IMR-90 (cell line): ENCODE measurements at regions not wholly inside any gene's neighbourhood (a gene's known extent, or its start where the extent isn't known, plus 50 kb on each side); places are given as distances from the start of the nearest gene placed in this dataset.

Experiments used
- ATAC-seq: fragments of 200-7000 bp; cut with Tn5 transposase; 2 replicates; pipeline ENCODE4 v1.9.1; 2020; ENCODE audit warnings: low read depth, mild to moderate bottlenecking, moderate library complexity
- BruUV-seq: library from RNA; stranded (reverse); fragments of 400-500 nt; replicated peaks from 2 replicates; lab custom pipeline; 2021; lab: Mats Ljungman, UMichigan
- CTCF ChIA-PET: fragments of 300-600 bp; formaldehyde crosslinking; extraction: SDS; loops from one replicate; lab custom pipeline; 2021; ENCODE audit warnings: antibody characterized with exemption; lab: Yijun Ruan, JAX
- POLR2A ChIA-PET: fragments of 300-600 bp; sonication (Branson Sonifier 250); formaldehyde crosslinking; loops from one replicate; lab custom pipeline; 2022; ENCODE audit warnings: antibody characterized with exemption; ENCODE audit not compliant: unreplicated experiment; lab: Charles Lee
- DNase-seq: peaks from one replicate; pipeline ENCODE4 v3.0.0; 2013
- H2AFZ ChIP-seq: replicated peaks from 2 replicates; pipeline ENCODE3; 2013; ENCODE audit warnings: low read length, mild to moderate bottlenecking; ENCODE audit not compliant: poor library complexity
- H2AK5ac ChIP-seq: 2 replicates; pipeline ENCODE4 v1.6.1; 2013; ENCODE audit warnings: low read depth, low read length, inconsistent platforms
- H2AK9ac ChIP-seq: replicated peaks from 2 replicates; pipeline ENCODE3; 2013; ENCODE audit warnings: mild to moderate bottlenecking, low read depth, low read length, moderate library complexity; ENCODE audit not compliant: poor library complexity
- H2BK120ac ChIP-seq: 2 replicates; pipeline ENCODE4 v1.6.1; 2013; ENCODE audit warnings: low read depth, low read length, inconsistent platforms
- H2BK15ac ChIP-seq: 3 replicates; pipeline ENCODE4 v1.6.1; 2013; ENCODE audit warnings: low read depth, low read length, inconsistent platforms
- H2BK20ac ChIP-seq: 2 replicates; pipeline ENCODE4 v1.6.1; 2013; ENCODE audit warnings: low read depth, mild to moderate bottlenecking, inconsistent platforms, low read length, moderate library complexity
- H2BK5ac ChIP-seq: 2 replicates; pipeline ENCODE4 v1.6.1; 2013; ENCODE audit warnings: mild to moderate bottlenecking, low read depth, low read length, inconsistent platforms; ENCODE audit not compliant: poor library complexity, severe bottlenecking
- H3K14ac ChIP-seq: replicated peaks from 2 replicates; pipeline ENCODE4 v1.6.1; 2013; ENCODE audit warnings: low read depth, low read length, inconsistent platforms
- H3K18ac ChIP-seq: 2 replicates; pipeline ENCODE4 v1.6.1; 2013; ENCODE audit warnings: low read depth, low read length, control low read depth
- H3K23ac ChIP-seq: 2 replicates; pipeline ENCODE4 v1.6.1; 2013; ENCODE audit warnings: low read depth, low read length, inconsistent platforms
- H3K27ac ChIP-seq: 2 replicates; pipeline ENCODE4 v1.5.1; 2013; ENCODE audit warnings: mild to moderate bottlenecking, control low read depth, low read length; ENCODE audit not compliant: insufficient read depth
- H3K27me3 ChIP-seq: 2 replicates; pipeline ENCODE4 v1.6.1; 2013; ENCODE audit warnings: low read length; ENCODE audit not compliant: control insufficient read depth, insufficient read depth
- H3K36me3 ChIP-seq: 2 replicates; pipeline ENCODE4 v1.6.1; 2013; ENCODE audit warnings: low read length, mixed read lengths; ENCODE audit not compliant: control insufficient read depth, insufficient read depth
- H3K4ac ChIP-seq: 2 replicates; pipeline ENCODE4 v1.6.1; 2013; ENCODE audit warnings: low read depth, low read length, inconsistent platforms
- H3K4me1 ChIP-seq: 2 replicates; pipeline ENCODE4 v1.6.1; 2013; ENCODE audit warnings: low read length, mixed read lengths; ENCODE audit not compliant: control insufficient read depth, insufficient read depth
- H3K4me2 ChIP-seq: 2 replicates; pipeline ENCODE4 v1.6.1; 2013; ENCODE audit warnings: low read depth, mild to moderate bottlenecking, control low read depth, low read length, moderate library complexity
- H3K4me3 ChIP-seq: 2 replicates; pipeline ENCODE4 v1.5.1; 2013; ENCODE audit warnings: low read depth, mild to moderate bottlenecking, control low read depth, low read length, moderate library complexity; ENCODE audit not compliant: insufficient read depth
- H3K56ac ChIP-seq: 2 replicates; pipeline ENCODE4 v1.6.1; 2013; ENCODE audit warnings: low read length, inconsistent platforms; ENCODE audit not compliant: insufficient read depth; ENCODE audit errors: extremely low read depth
- H3K79me1 ChIP-seq, 2 experiments: 2 replicates each; pipeline ENCODE4 v1.6.1; 2013; ENCODE audit warnings: low read length in 2 of 2, inconsistent platforms in 1 of 2, low read depth in 1 of 2
- H3K9ac ChIP-seq: 2 replicates; pipeline ENCODE4 v1.6.1; 2013; ENCODE audit warnings: low read depth, low read length, control low read depth
- H3K9me1 ChIP-seq: 2 replicates; pipeline ENCODE4 v1.6.1; 2013; ENCODE audit warnings: low read length, inconsistent platforms; ENCODE audit not compliant: insufficient read depth
- H3K9me3 ChIP-seq: 2 replicates; pipeline ENCODE4 v1.6.1; 2013; ENCODE audit warnings: low read length; ENCODE audit not compliant: control insufficient read depth, insufficient read depth
- H4K20me1 ChIP-seq: 2 replicates; pipeline ENCODE4 v1.6.1; 2013; ENCODE audit warnings: low read length, inconsistent platforms; ENCODE audit not compliant: insufficient read depth
- H4K5ac ChIP-seq: 2 replicates; pipeline ENCODE4 v1.6.1; 2013; ENCODE audit warnings: mild to moderate bottlenecking, low read depth, low read length, control low read depth
- H4K8ac ChIP-seq, 2 experiments: 2 replicates each; pipeline ENCODE4 v1.6.1; 2013; ENCODE audit warnings: low read depth in 2 of 2, low read length in 2 of 2, control low read depth in 1 of 2, inconsistent platforms in 1 of 2
- H4K91ac ChIP-seq: 2 replicates; pipeline ENCODE4 v1.6.1; 2013; ENCODE audit warnings: low read depth, low read length, inconsistent platforms; ENCODE audit not compliant: insufficient read depth
- BHLHE40 ChIP-seq: fragments of 150-350 bp; IDR thresholded peaks from 2 replicates; pipeline ENCODE4 v1.6.1; 2016; ENCODE audit warnings: mild to moderate bottlenecking, low read depth, low read length
- CEBPB ChIP-seq: IDR thresholded peaks from 2 replicates; pipeline ENCODE4 v1.6.1; 2012; ENCODE audit warnings: low read depth, low read length, improper control_type of control experiment
- CHD1 ChIP-seq: IDR thresholded peaks from 2 replicates; pipeline ENCODE4 v1.6.1; 2012; ENCODE audit warnings: low read depth, low read length, improper control_type of control experiment
- ELK1 ChIP-seq: fragments of 150-350 bp; IDR thresholded peaks from 2 replicates; pipeline ENCODE4 v1.6.1; 2016; ENCODE audit warnings: low read depth, mild to moderate bottlenecking, low read length, moderate library complexity, borderline replicate concordance
- FOS ChIP-seq: fragments of 150-350 bp; IDR thresholded peaks from 2 replicates; pipeline ENCODE4 v1.6.1; 2016; ENCODE audit warnings: low read depth, low read length
- MAFK ChIP-seq: IDR thresholded peaks from 2 replicates; pipeline ENCODE4 v1.6.1; 2012; ENCODE audit warnings: low read depth, low read length, improper control_type of control experiment
- MAZ ChIP-seq: IDR thresholded peaks from 2 replicates; pipeline ENCODE4 v1.6.1; 2012; ENCODE audit warnings: low read depth, mild to moderate bottlenecking, low read length, improper control_type of control experiment, moderate library complexity, borderline replicate concordance
- MXI1 ChIP-seq: IDR thresholded peaks from 2 replicates; pipeline ENCODE4 v1.6.1; 2012; ENCODE audit warnings: low read depth, mild to moderate bottlenecking, low read length, moderate library complexity, borderline replicate concordance
- NFE2L2 ChIP-seq: fragments of 150-350 bp; IDR thresholded peaks from 2 replicates; pipeline ENCODE4 v1.6.1; 2016; ENCODE audit warnings: low read depth, mild to moderate bottlenecking, low read length
- POLR2A ChIP-seq: IDR thresholded peaks from 2 replicates; pipeline ENCODE4 v1.6.1; 2012; ENCODE audit warnings: mild to moderate bottlenecking, low read depth, low read length
- RAD21 ChIP-seq: IDR thresholded peaks from 2 replicates; pipeline ENCODE4 v1.6.1; 2012; ENCODE audit warnings: low read length, improper control_type of control experiment
- RCOR1 ChIP-seq: IDR thresholded peaks from 2 replicates; pipeline ENCODE4 v1.6.1; 2012; ENCODE audit warnings: mild to moderate bottlenecking, low read length, improper control_type of control experiment; ENCODE audit not compliant: insufficient replicate concordance
- RFX5 ChIP-seq: IDR thresholded peaks from 2 replicates; pipeline ENCODE4 v1.8.0; 2012; ENCODE audit warnings: low read depth, mild to moderate bottlenecking, low read length, moderate library complexity
- SMC3 ChIP-seq: fragments of 150-350 bp; IDR thresholded peaks from 2 replicates; pipeline ENCODE4 v1.6.1; 2016; ENCODE audit warnings: low read depth, mild to moderate bottlenecking, antibody characterized with exemption, low read length, moderate library complexity
- USF2 ChIP-seq: fragments of 150-350 bp; IDR thresholded peaks from 2 replicates; pipeline ENCODE4 v1.6.1; 2017; ENCODE audit warnings: mild to moderate bottlenecking, antibody characterized with exemption, low read length, low read depth
- WGBS, 2 experiments: methylation state at CpG; one replicate each; pipeline versions ENCODE4 v1.1.5 to v1.1.7; 2013; ENCODE audit warnings: missing lambda C conversion rate in 2 of 2; ENCODE audit not compliant: insufficient read length in 1 of 2; ENCODE audit errors: extremely low coverage in 2 of 2; 5-methylcytosine and 5-hydroxymethylcytosine counted together
- dilution Hi-C: fragments of 300-500 bp; cut with HindIII; formaldehyde crosslinking; loops from one replicate; pipeline ENCODE4 v1.14.3; 2018; ENCODE audit warnings: low sequenced_read_pairs; ENCODE audit not compliant: unreplicated experiment
- in situ Hi-C: fragments of 300-500 bp; cut with MboI; formaldehyde crosslinking; loops from 3 replicates; pipeline ENCODE4 v1.14.3; 2019; ENCODE audit warnings: low sequenced_read_pairs, inconsistent platforms, mixed read lengths
- intact Hi-C: fragments of 100-400 bp; cut with micrococcal nuclease; formaldehyde crosslinking; loops from 2 replicates; pipeline ENCODE4 v1.10.0; 2022
- TF ChIP-seq, protein P1 (sequence below): conservative IDR thresholded peaks from 2 replicates; pipeline ENCODE4 v1.5.1; 2012; ENCODE audit warnings: mild to moderate bottlenecking, low read depth, low read length, improper control_type of control experiment

DNA sequence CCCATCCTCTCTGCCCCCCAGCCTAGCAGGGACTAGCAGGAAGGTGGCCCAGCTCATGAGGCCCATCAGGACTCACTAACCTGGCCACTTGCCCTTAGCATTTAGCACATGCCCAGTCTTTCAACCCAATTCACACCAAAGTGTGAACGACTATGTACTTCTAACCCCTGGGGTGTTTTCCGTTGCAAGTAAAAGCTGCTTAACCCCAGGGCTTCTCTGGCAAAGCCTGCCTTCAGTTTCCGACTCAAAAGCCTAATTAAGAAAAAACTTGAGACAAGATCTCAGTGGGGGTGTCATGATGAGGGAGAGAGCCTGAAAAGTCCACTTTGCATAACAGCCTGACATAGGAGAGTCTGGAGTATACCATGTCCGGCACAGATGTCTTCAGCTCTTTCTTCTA lies 347.8 kb downstream of the MN1 start:
- Histone ChIP-seq H3K4me2 (no peak overlapping the region), H2BK20ac (no peak overlapping the region), H3K4me1 (peaks cover 11% of the 10 kb centered on the region), H3K27ac (no peak overlapping the region), H4K8ac (no peak overlapping the region), H4K91ac (no peak overlapping the region), H3K79me1 (no peaks in the 10 kb centered on the region), H3K56ac (no peak overlapping the region), H3K9me3 (peaks cover 5% of the 10 kb centered on the region), H3K18ac (no peak overlapping the region), H2BK15ac (no peak overlapping the region), H2AFZ (no peak overlapping the region), H2AK9ac (no peak overlapping the region), H3K4ac (no peak overlapping the region), H2AK5ac (no peak overlapping the region), H3K23ac (no peak overlapping the region), H4K5ac (no peak overlapping the region), H3K4me3 (no peak overlapping the region), H4K20me1 (no peaks in the 10 kb centered on the region), H3K36me3 (no peaks in the 10 kb centered on the region), H3K14ac (no peak overlapping the region), H2BK120ac (no peak overlapping the region), H3K27me3 (peaks cover 7% of the 10 kb centered on the region), H2BK5ac (no peak overlapping the region), H3K9me1 (peaks cover 14% of the 10 kb centered on the region), H3K9ac (no peak overlapping the region)
- dilution Hi-C loops (no loop called here), in situ Hi-C loops (no loop called here), intact Hi-C loops (no loop called here)
- TF ChIP-seq ELK1 (no peak), POLR2A (no peak), RFX5 (no peak), SMC3 (no peak), USF2 (no peak), NFE2L2 (no peak), RCOR1 (no peak), MAZ (no peak), MAFK (no peak), BHLHE40 (no peak), CEBPB (no peak), MXI1 (no peak), CHD1 (no peak), RAD21 (no peak), FOS (no peak)
- TF ChIP-seq, protein P1, sequence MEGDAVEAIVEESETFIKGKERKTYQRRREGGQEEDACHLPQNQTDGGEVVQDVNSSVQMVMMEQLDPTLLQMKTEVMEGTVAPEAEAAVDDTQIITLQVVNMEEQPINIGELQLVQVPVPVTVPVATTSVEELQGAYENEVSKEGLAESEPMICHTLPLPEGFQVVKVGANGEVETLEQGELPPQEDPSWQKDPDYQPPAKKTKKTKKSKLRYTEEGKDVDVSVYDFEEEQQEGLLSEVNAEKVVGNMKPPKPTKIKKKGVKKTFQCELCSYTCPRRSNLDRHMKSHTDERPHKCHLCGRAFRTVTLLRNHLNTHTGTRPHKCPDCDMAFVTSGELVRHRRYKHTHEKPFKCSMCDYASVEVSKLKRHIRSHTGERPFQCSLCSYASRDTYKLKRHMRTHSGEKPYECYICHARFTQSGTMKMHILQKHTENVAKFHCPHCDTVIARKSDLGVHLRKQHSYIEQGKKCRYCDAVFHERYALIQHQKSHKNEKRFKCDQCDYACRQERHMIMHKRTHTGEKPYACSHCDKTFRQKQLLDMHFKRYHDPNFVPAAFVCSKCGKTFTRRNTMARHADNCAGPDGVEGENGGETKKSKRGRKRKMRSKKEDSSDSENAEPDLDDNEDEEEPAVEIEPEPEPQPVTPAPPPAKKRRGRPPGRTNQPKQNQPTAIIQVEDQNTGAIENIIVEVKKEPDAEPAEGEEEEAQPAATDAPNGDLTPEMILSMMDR: no peak
- no CpG with 5 or more reads among the region's 4 CpGs for WGBS, 2 experiments
- ChIA-PET POLR2A (no interaction called here), CTCF (no interaction called here)
- no TSS peak for BruUV-seq
- ATAC-seq (no peak), DNase-seq (no peak)
